ENCODE measurements at regions not wholly inside any gene's neighbourhood (a gene's known extent, or its start where the extent isn't known, plus 50 kb on each side); places are given as distances from the start of the nearest gene placed in this dataset.

- DNase-seq (ENCODE audit: low read depth in 2 of 3, low spot score in 1 of 3): no peak
Measured at GRCh38 chr3:72462595-72463011, 385.6 kb downstream of the SHQ1 start.

- no peak for DNase-seq (ENCODE audit: low read depth in 2 of 3, low spot score in 1 of 3)
Measured at GRCh38 chr3:72461787-72462186, 386.5 kb downstream of the SHQ1 start.

- DNase-seq (ENCODE audit: low read depth in 2 of 3, low spot score in 1 of 3): no peak
Measured at GRCh38 chr3:72460205-72461174, 387.8 kb downstream of the SHQ1 start.

- DNase-seq (ENCODE audit: low read depth in 2 of 3, low spot score in 1 of 3): no peak
Measured at GRCh38 chr3:72459588-72459987, 388.7 kb downstream of the SHQ1 start.

- no peak for DNase-seq (ENCODE audit: low read depth in 2 of 3, low spot score in 1 of 3)
Measured at GRCh38 chr3:72458375-72458774, 389.9 kb downstream of the SHQ1 start.

GRCh38 chr3:72454441-72454840, 393.8 kb downstream of the SHQ1 start:
- no peak for DNase-seq (ENCODE audit: low read depth in 2 of 3, low spot score in 1 of 3)

- DNase-seq (ENCODE audit: low read depth in 2 of 3, low spot score in 1 of 3): no peak
Measured at GRCh38 chr3:72453706-72454105, 394.5 kb downstream of the SHQ1 start.

GRCh38 chr3:72452745-72453144, 395.5 kb downstream of the SHQ1 start:
- DNase-seq (ENCODE audit: low read depth in 2 of 3, low spot score in 1 of 3): no peak

GRCh38 chr3:72451841-72452240, 396.4 kb downstream of the SHQ1 start:
- no peak for DNase-seq (ENCODE audit: low read depth in 2 of 3, low spot score in 1 of 3)

- DNase-seq (ENCODE audit: low read depth in 2 of 3, low spot score in 1 of 3): no peak
Measured at GRCh38 chr3:72449551-72449950, 398.7 kb downstream of the SHQ1 start.

GRCh38 chr3:72448858-72449257, 399.4 kb downstream of the SHQ1 start:
- no peak for DNase-seq (ENCODE audit: low read depth in 2 of 3, low spot score in 1 of 3)

- no peak for DNase-seq (ENCODE audit: low read depth in 2 of 3, low spot score in 1 of 3)
Measured at GRCh38 chr3:72448375-72448823, 399.8 kb downstream of the SHQ1 start.

GRCh38 chr3:72447059-72447946, 400.9 kb downstream of the SHQ1 start:
- peak; percentile 83 to 89 (median 84) for DNase-seq (ENCODE audit: low read depth in 2 of 3, low spot score in 1 of 3)

- DNase-seq (ENCODE audit: low read depth in 2 of 3, low spot score in 1 of 3): peak in 1 of 3 donors; percentile 25
Measured at GRCh38 chr3:72446218-72447058, 401.8 kb downstream of the SHQ1 start, which contains the start of gene RYBP. TSS of gene RYBP (minus strand) at chr3:72446621.

GRCh38 chr3:72445827-72446217, 402.4 kb downstream of the SHQ1 start:
- DNase-seq (ENCODE audit: low read depth in 2 of 3, low spot score in 1 of 3): no peak

GRCh38 chr3:72444656-72445223, 403.5 kb downstream of the SHQ1 start:
- DNase-seq (ENCODE audit: low read depth in 2 of 3, low spot score in 1 of 3): no peak

- DNase-seq (ENCODE audit: low read depth in 2 of 3, low spot score in 1 of 3): no peak
Measured at GRCh38 chr3:72442759-72443158, 405.5 kb downstream of the SHQ1 start.

- DNase-seq (ENCODE audit: low read depth in 2 of 3, low spot score in 1 of 3): no peak
Measured at GRCh38 chr3:72441284-72441994, 406.8 kb downstream of the SHQ1 start.

GRCh38 chr3:72440491-72440890, 407.8 kb downstream of the SHQ1 start:
- no peak for DNase-seq (ENCODE audit: low read depth in 2 of 3, low spot score in 1 of 3)
